ENCODE measurements at regions not wholly inside any gene's neighbourhood (a gene's known extent, or its start where the extent isn't known, plus 50 kb on each side); places are given as distances from the start of the nearest gene placed in this dataset.
"Not testable (repeated sequence)": the region's sequence is repeated elsewhere in the genome, so short reads cannot be mapped to it uniquely, and the experiment has no call there.

GRCh38 chrX:66098162-66098561, 58.3 kb upstream of the VSIG4 start:
- Histone ChIP-seq H4K20me1 (ENCODE audit: insufficient read depth) (no peaks in the 10 kb centered on the region), H2AFZ (ENCODE audit: low read depth) (peak overlapping the region; percentile 8; the same call in 1 of the 2 replicates), H3K9me2 (no peaks in the 10 kb centered on the region), H3K4me1 (ENCODE audit: control insufficient read depth in 1 of 2, insufficient read depth in 2 of 2, low read depth in 1 of 2, low read length in 1 of 2) (no peaks in the 10 kb centered on the region), H3K9me3 (no peaks in the 10 kb centered on the region), H3K9ac (no peak overlapping the region), H3K27me3 (ENCODE audit: insufficient read depth) (no peaks in the 10 kb centered on the region), H3K27ac (ENCODE audit: low read depth in 2 of 2, low read length in 1 of 2) (no peak overlapping the region), H3K79me2 (ENCODE audit: insufficient read depth) (no peaks in the 10 kb centered on the region), H3K4me2 (no peak overlapping the region), H3K4me3 (ENCODE audit: low read depth in 2 of 2, low read length in 1 of 2) (no peak overlapping the region), H3F3A (replicated peaks; ENCODE audit: insufficient read depth) (peaks cover 6% of the 10 kb centered on the region), H3K36me3 (replicated peaks in 1 of 2; ENCODE audit: control insufficient read depth in 1 of 2, insufficient read depth in 2 of 2, low read length in 1 of 2) (no peaks in the 10 kb centered on the region)
- CTCF ChIA-PET = no interaction called here
- POLR2A ChIA-PET = no interaction called here
- TF ChIP-seq FOXM1 (IDR thresholded peaks at IDR 0.05; ENCODE audit: low read depth) (no peak), USF2 (IDR thresholded peaks at IDR 0.05; ENCODE audit: borderline replicate concordance, low read depth, low read length) (no peak), JUND (IDR thresholded peaks at IDR 0.05) (no peak), MXI1 (IDR thresholded peaks at IDR 0.05; ENCODE audit: low read depth, low read length) (no peak), RFX5 (IDR thresholded peaks at IDR 0.05; ENCODE audit: low read length) (no peak), EZH2phosphoT487 (IDR thresholded peaks at IDR 0.05; ENCODE audit: borderline replicate concordance, low read depth) (no peak), TAF1 (IDR thresholded peaks at IDR 0.05; ENCODE audit: borderline replicate concordance, low read depth, low read length) (no peak), EP300 (IDR thresholded peaks at IDR 0.05; ENCODE audit: borderline replicate concordance in 1 of 2, low read depth in 1 of 2, low read length in 1 of 2) (no peak), ELF1 (IDR thresholded peaks at IDR 0.05) (no peak), GATA2 (CRISPR knock-in tag; IDR thresholded peaks at IDR 0.05) (no peak), TEAD4 (IDR thresholded peaks at IDR 0.05; ENCODE audit: borderline replicate concordance, insufficient read depth) (no peak), TCF12 (IDR thresholded peaks at IDR 0.05) (no peak), CHD2 (IDR thresholded peaks at IDR 0.05; ENCODE audit: low read length, partially characterized antibody) (no peak), GABPA (IDR thresholded peaks at IDR 0.05; ENCODE audit: low read depth) (no peak)
- TF ChIP-seq, protein P1, sequence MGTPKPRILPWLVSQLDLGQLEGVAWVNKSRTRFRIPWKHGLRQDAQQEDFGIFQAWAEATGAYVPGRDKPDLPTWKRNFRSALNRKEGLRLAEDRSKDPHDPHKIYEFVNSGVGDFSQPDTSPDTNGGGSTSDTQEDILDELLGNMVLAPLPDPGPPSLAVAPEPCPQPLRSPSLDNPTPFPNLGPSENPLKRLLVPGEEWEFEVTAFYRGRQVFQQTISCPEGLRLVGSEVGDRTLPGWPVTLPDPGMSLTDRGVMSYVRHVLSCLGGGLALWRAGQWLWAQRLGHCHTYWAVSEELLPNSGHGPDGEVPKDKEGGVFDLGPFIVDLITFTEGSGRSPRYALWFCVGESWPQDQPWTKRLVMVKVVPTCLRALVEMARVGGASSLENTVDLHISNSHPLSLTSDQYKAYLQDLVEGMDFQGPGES (IDR thresholded peaks at IDR 0.05; ENCODE audit: low read depth, low read length) = no peak
- TF ChIP-seq, protein P2, sequence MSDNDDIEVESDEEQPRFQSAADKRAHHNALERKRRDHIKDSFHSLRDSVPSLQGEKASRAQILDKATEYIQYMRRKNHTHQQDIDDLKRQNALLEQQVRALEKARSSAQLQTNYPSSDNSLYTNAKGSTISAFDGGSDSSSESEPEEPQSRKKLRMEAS (IDR thresholded peaks at IDR 0.05; ENCODE audit: low read depth) = no peak
- TF ChIP-seq, protein P3, sequence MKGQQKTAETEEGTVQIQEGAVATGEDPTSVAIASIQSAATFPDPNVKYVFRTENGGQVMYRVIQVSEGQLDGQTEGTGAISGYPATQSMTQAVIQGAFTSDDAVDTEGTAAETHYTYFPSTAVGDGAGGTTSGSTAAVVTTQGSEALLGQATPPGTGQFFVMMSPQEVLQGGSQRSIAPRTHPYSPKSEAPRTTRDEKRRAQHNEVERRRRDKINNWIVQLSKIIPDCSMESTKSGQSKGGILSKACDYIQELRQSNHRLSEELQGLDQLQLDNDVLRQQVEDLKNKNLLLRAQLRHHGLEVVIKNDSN (IDR thresholded peaks at IDR 0.05; ENCODE audit: borderline replicate concordance, low read depth) = no peak
- 5% methylated on average over 2 of the region's 2 CpGs for WGBS (ENCODE audit: low lambda C conversion rate)
- no peak for DNase-seq

- H3K79me2 ChIP-seq (ENCODE audit: insufficient read depth); H3K9ac ChIP-seq; H2AFZ ChIP-seq (ENCODE audit: low read depth); H3F3A ChIP-seq (replicated peaks; ENCODE audit: insufficient read depth); CTCF ChIA-PET; H3K27me3 ChIP-seq (ENCODE audit: insufficient read depth); H4K20me1 ChIP-seq (ENCODE audit: insufficient read depth); H3K4me2 ChIP-seq; H3K4me1 ChIP-seq (ENCODE audit: control insufficient read depth in 1 of 2, insufficient read depth in 2 of 2, low read depth in 1 of 2, low read length in 1 of 2); DNase-seq; H3K9me3 ChIP-seq; H3K4me3 ChIP-seq (ENCODE audit: low read depth in 2 of 2, low read length in 1 of 2); H3K9me2 ChIP-seq; H3K36me3 ChIP-seq (replicated peaks in 1 of 2; ENCODE audit: control insufficient read depth in 1 of 2, insufficient read depth in 2 of 2, low read length in 1 of 2); H3K27ac ChIP-seq (ENCODE audit: low read depth in 2 of 2, low read length in 1 of 2); POLR2A ChIA-PET: not testable (repeated sequence)
- 79% methylated on average over 16 of the region's 16 CpGs for WGBS (ENCODE audit: low lambda C conversion rate)
Measured at GRCh38 chrX:66096987-66097386, 57.1 kb upstream of the VSIG4 start.

DNA sequence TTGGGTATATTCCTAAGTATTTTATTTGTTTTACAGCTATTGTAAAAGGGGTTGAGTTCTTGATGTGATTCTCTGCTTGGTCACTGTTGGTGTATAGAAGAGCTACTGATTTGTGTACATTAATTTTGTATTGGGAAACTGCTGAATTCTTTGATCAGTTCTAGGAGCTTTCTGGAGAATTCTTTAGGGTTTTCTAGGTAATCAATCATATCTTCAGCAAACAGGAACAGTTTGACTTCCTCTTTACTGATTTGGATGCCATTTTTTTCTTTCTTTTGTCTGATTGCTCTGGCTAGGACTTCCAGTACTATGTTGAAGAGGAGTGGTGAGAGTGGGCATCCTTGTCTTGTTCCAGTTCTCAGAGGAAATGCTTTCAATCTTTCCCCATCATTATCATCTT, 50.1 kb upstream of the VSIG4 start:
- DNase-seq; H3K36me3 ChIP-seq (replicated peaks in 1 of 2; ENCODE audit: control insufficient read depth in 1 of 2, insufficient read depth in 2 of 2, low read length in 1 of 2); H4K20me1 ChIP-seq (ENCODE audit: insufficient read depth); H3K4me3 ChIP-seq (ENCODE audit: low read depth in 2 of 2, low read length in 1 of 2); H3K27me3 ChIP-seq (ENCODE audit: insufficient read depth); H3K79me2 ChIP-seq (ENCODE audit: insufficient read depth); H2AFZ ChIP-seq (ENCODE audit: low read depth); H3K4me1 ChIP-seq (ENCODE audit: control insufficient read depth in 1 of 2, insufficient read depth in 2 of 2, low read depth in 1 of 2, low read length in 1 of 2); H3F3A ChIP-seq (replicated peaks; ENCODE audit: insufficient read depth); CTCF ChIA-PET; H3K9me2 ChIP-seq; H3K27ac ChIP-seq (ENCODE audit: low read depth in 2 of 2, low read length in 1 of 2); H3K9me3 ChIP-seq; POLR2A ChIA-PET; H3K9ac ChIP-seq; H3K4me2 ChIP-seq: not testable (repeated sequence)

Data from SK-N-SH (cell line).